ENCODE measurements at regions not wholly inside any gene's neighbourhood (a gene's known extent, or its start where the extent isn't known, plus 50 kb on each side); places are given as distances from the start of the nearest gene placed in this dataset.

DNA sequence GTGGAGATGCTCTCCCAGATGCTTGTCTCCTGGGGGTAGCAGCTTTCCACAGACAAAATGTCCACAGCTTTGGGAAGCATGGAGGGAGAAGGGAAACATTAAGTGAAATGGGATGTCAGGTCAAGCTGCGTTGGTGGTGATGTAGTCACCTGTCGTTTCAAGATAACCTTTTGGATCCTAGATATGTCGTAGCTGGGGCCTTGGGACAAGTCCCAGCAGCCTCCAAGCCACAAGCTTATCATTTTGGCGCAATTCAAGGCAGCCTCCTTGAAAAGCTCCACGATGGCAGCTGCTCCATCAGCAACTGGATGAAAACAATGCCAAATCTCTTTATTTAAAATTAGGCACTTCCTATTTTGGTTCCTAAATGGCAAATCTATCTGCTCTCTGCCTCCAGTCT, 52.0 kb downstream of the RTL9 start:
- TF ChIP-seq NCOA5 (CRISPR knock-in tag; IDR thresholded peaks at IDR 0.05) = no peak
- no peak for TF ChIP-seq RARA (CRISPR knock-in tag; IDR thresholded peaks at IDR 0.05)
- TF ChIP-seq ZNF446 (CRISPR knock-in tag; IDR thresholded peaks at IDR 0.05) = no peak
- no peak for TF ChIP-seq ZNF709 (CRISPR knock-in tag; IDR thresholded peaks at IDR 0.05)
- TF ChIP-seq, protein P1, sequence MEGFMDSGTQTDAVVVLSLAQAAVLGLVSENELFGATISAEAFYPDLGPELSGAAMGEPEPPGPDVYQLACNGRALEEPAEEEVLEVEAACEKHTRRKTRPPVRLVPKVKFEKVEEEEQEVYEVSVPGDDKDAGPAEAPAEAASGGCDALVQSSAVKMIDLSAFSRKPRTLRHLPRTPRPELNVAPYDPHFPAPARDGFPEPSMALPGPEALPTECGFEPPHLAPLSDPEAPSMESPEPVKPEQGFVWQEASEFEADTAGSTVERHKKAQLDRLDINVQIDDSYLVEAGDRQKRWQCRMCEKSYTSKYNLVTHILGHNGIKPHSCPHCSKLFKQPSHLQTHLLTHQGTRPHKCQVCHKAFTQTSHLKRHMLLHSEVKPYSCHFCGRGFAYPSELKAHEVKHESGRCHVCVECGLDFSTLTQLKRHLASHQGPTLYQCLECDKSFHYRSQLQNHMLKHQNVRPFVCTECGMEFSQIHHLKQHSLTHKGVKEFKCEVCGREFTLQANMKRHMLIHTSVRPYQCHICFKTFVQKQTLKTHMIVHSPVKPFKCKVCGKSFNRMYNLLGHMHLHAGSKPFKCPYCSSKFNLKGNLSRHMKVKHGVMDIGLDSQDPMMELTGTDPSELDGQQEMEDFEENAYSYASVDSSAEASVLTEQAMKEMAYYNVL (CRISPR knock-in tag; IDR thresholded peaks at IDR 0.05; ENCODE audit: borderline replicate concordance) = no peak
- no peak for TF ChIP-seq GPN1 (CRISPR knock-in tag; IDR thresholded peaks at IDR 0.05; ENCODE audit: borderline replicate concordance)
- TF ChIP-seq SMAD3 (CRISPR knock-in tag; IDR thresholded peaks at IDR 0.05) = no peak
- no peak for TF ChIP-seq KDM3A (CRISPR knock-in tag; IDR thresholded peaks at IDR 0.05; ENCODE audit: low read depth)
- no peak for TF ChIP-seq CBX1 (IDR thresholded peaks at IDR 0.05; ENCODE audit: low read depth)
- no peak for TF ChIP-seq ATF1 (CRISPR knock-in tag; IDR thresholded peaks at IDR 0.05)
- TF ChIP-seq ZNF713 (CRISPR knock-in tag; IDR thresholded peaks at IDR 0.05) = no peak
- no peak for TF ChIP-seq EP300 (IDR thresholded peaks at IDR 0.05; ENCODE audit: low read depth in 2 of 2, low read length in 2 of 2)
- TF ChIP-seq EP300 (CRISPR knock-in tag; IDR thresholded peaks at IDR 0.05; ENCODE audit: borderline replicate concordance) = no peak
- no peak for TF ChIP-seq ZNF468 (CRISPR knock-in tag; IDR thresholded peaks at IDR 0.05)
- no peak for TF ChIP-seq ZNF644 (CRISPR knock-in tag; IDR thresholded peaks at IDR 0.05; ENCODE audit: low read depth)
- ChIA-PET POLR2A (no interaction called here), CTCF (ENCODE audit: low intra/inter-chr PET ratio, low total read pairs) (no interaction called here)
- Histone ChIP-seq H3K9me3 (ENCODE audit: low read length) (no peaks in the 10 kb centered on the region), H3K9ac (ENCODE audit: insufficient read depth, low read depth, low read length) (no peak overlapping the region), H4K20me1 (ENCODE audit: insufficient read depth, low read length) (no peaks in the 10 kb centered on the region), H3K4me1 (ENCODE audit: insufficient read depth, low read length) (no peaks in the 10 kb centered on the region), H3K36me3 (replicated peaks in 1 of 2; ENCODE audit: control insufficient read depth in 1 of 2, insufficient read depth in 2 of 2, low read length in 2 of 2) (no peaks in the 10 kb centered on the region), H3K27me3 (ENCODE audit: control insufficient read depth in 1 of 2, insufficient read depth in 2 of 2, low read length in 2 of 2) (no peaks in the 10 kb centered on the region), H3K4me3 (replicated peaks in 1 of 3; ENCODE audit: insufficient read depth in 1 of 3, low read depth in 2 of 3, low read length in 3 of 3) (no peak overlapping the region), H2AFZ (ENCODE audit: low read length) (no peak overlapping the region), H3K27ac (ENCODE audit: extremely low read length, insufficient read depth, low read length) (no peak overlapping the region), H3K79me2 (ENCODE audit: insufficient read depth, low read length) (no peaks in the 10 kb centered on the region), H3K4me2 (ENCODE audit: low read depth, low read length) (no peak overlapping the region)
- no peak for FAIRE-seq
- intact Hi-C loops (cut with micrococcal nuclease; ENCODE audit: unreplicated experiment) (no loop called here), in situ Hi-C loops (cut with HindIII; ENCODE audit: extremely low pct_ligation_motif_present, low pct_unique_long_range_greater_than_20kb) (loop anchor here (25.0 kb wide), 1 partner anchor 498 kb away; no protein-coding TSS in a partner anchor)
- no TSS peak for BruUV-seq (replicated peaks)
- WGBS (ENCODE audit: low lambda C conversion rate) = 13% methylated on average over 3 of the region's 5 CpGs
- ATAC-seq = no peak
- no peak for DNase-seq (ENCODE audit: low spot score)

Measured in HepG2 (cell line).